Ectodermal cell (in vitro differentiated cells): ENCODE measurements at regions not wholly inside any gene's neighbourhood (a gene's known extent, or its start where the extent isn't known, plus 50 kb on each side); places are given as distances from the start of the nearest gene placed in this dataset.
A peak's percentile ranks its signal among the peaks of the same experiment; 100 is the strongest.

Source experiments
- H3K27ac ChIP-seq: 2 replicates; pipeline ENCODE4 v1.7.0; 2013; ENCODE audit warnings: mild to moderate bottlenecking, low read depth, low read length; ENCODE audit not compliant: insufficient read depth, poor library complexity, severe bottlenecking
- H3K27me3 ChIP-seq: 2 replicates; pipeline ENCODE4 v1.7.0; 2013; ENCODE audit warnings: mild to moderate bottlenecking, low read length; ENCODE audit not compliant: insufficient read depth, control insufficient read depth, poor library complexity, severe bottlenecking
- H3K36me3 ChIP-seq: one replicate; pipeline ENCODE4 v1.7.0; 2013; ENCODE audit warnings: low read length; ENCODE audit not compliant: control insufficient read depth, insufficient read depth
- H3K4me1 ChIP-seq: one replicate; pipeline ENCODE4 v1.7.0; 2013; ENCODE audit warnings: low read length; ENCODE audit not compliant: control insufficient read depth, insufficient read depth
- H3K4me3 ChIP-seq: 2 replicates; pipeline ENCODE4 v1.7.0; 2013; ENCODE audit warnings: low read depth, low read length, control low read depth; ENCODE audit not compliant: insufficient read depth
- H3K9me3 ChIP-seq: 2 replicates; pipeline ENCODE4 v1.7.0; 2013; ENCODE audit warnings: mild to moderate bottlenecking, low read length, moderate library complexity; ENCODE audit not compliant: control insufficient read depth
- WGBS, 2 experiments: methylation state at CpG; one replicate each; pipeline ENCODE4 v1.1.7; 2013; ENCODE audit warnings: missing lambda C conversion rate in 2 of 2; 5-methylcytosine and 5-hydroxymethylcytosine counted together

GRCh38 chr7:17631061-17631460 is 309.2 kb downstream of the SNX13 start:
- Histone ChIP-seq H3K4me1 (no peaks in the 10 kb centered on the region), H3K9me3 (no peaks in the 10 kb centered on the region), H3K36me3 (no peaks in the 10 kb centered on the region), H3K27me3 (no peaks in the 10 kb centered on the region), H3K27ac (no peak overlapping the region), H3K4me3 (no peak overlapping the region)
- 86 to 87% methylated on average over 3 of the region's 3 CpGs for whole genome bisulfite sequencing, 2 experiments

- Histone ChIP-seq H3K36me3 (no peaks in the 10 kb centered on the region), H3K27me3 (no peaks in the 10 kb centered on the region), H3K4me3 (no peak overlapping the region), H3K9me3 (no peaks in the 10 kb centered on the region), H3K27ac (no peak overlapping the region), H3K4me1 (no peaks in the 10 kb centered on the region)
- 100% methylated on average over 2 of the region's 2 CpGs; no CpG with 5 or more reads in 1 of the 2 experiments for WGBS, 2 experiments
Observed at GRCh38 chr7:17632384-17632783, 307.9 kb downstream of the SNX13 start.

GRCh38 chr7:17633067-17633466 is 307.2 kb downstream of the SNX13 start:
- Histone ChIP-seq H3K4me1 (no peaks in the 10 kb centered on the region), H3K27ac (no peak overlapping the region), H3K36me3 (no peaks in the 10 kb centered on the region), H3K27me3 (no peaks in the 10 kb centered on the region), H3K4me3 (no peak overlapping the region), H3K9me3 (no peaks in the 10 kb centered on the region)
- whole genome bisulfite sequencing, 2 experiments: 86 to 93% methylated on average over 1 of the region's 1 CpG

- Histone ChIP-seq H3K27ac (no peak overlapping the region), H3K36me3 (no peaks in the 10 kb centered on the region), H3K4me1 (no peaks in the 10 kb centered on the region), H3K4me3 (no peak overlapping the region), H3K27me3 (no peaks in the 10 kb centered on the region), H3K9me3 (no peaks in the 10 kb centered on the region)
- WGBS, 2 experiments: 91 to 92% methylated on average over 1 of the region's 1 CpG
Observed at GRCh38 chr7:17638727-17639126, 301.6 kb downstream of the SNX13 start.

GRCh38 chr7:17640730-17641377 is 299.4 kb downstream of the SNX13 start:
- no peaks in the 10 kb centered on the region for H3K36me3 ChIP-seq
- H3K27ac ChIP-seq: no peak overlapping the region
- no peaks in the 10 kb centered on the region for H3K9me3 ChIP-seq
- no peaks in the 10 kb centered on the region for H3K27me3 ChIP-seq
- no peak overlapping the region for H3K4me3 ChIP-seq
- H3K4me1 ChIP-seq: no peaks in the 10 kb centered on the region
- WGBS, 2 experiments: 68% methylated on average over 4 of the region's 4 CpGs

- 100% methylated on average over 1 of the region's 1 CpG; no CpG with 5 or more reads in 1 of the 2 experiments for WGBS, 2 experiments
Observed at GRCh38 chr7:17645500-17645899, 294.8 kb downstream of the SNX13 start.

GRCh38 chr7:17646253-17646956 is 293.9 kb downstream of the SNX13 start:
- Histone ChIP-seq H3K9me3 (no peaks in the 10 kb centered on the region), H3K4me3 (no peak overlapping the region), H3K36me3 (no peaks in the 10 kb centered on the region), H3K27me3 (no peaks in the 10 kb centered on the region), H3K4me1 (no peaks in the 10 kb centered on the region), H3K27ac (no peak overlapping the region)
- 91 to 97% methylated on average over 2 to 3 of the region's 3 CpGs for WGBS, 2 experiments

More at GRCh38 chr7:17645500-17645899, 294.8 kb downstream of the SNX13 start:
- Histone ChIP-seq H3K4me3 (no peak overlapping the region), H3K27ac (no peak overlapping the region), H3K27me3 (no peaks in the 10 kb centered on the region), H3K4me1 (no peaks in the 10 kb centered on the region), H3K9me3 (no peaks in the 10 kb centered on the region), H3K36me3 (no peaks in the 10 kb centered on the region)

- Histone ChIP-seq H3K36me3 (no peaks in the 10 kb centered on the region), H3K9me3 (no peaks in the 10 kb centered on the region), H3K27me3 (no peaks in the 10 kb centered on the region), H3K4me3 (no peak overlapping the region), H3K27ac (no peak overlapping the region), H3K4me1 (no peaks in the 10 kb centered on the region)
- 89 to 94% methylated on average over 1 of the region's 2 CpGs for WGBS, 2 experiments
Observed at GRCh38 chr7:17651341-17651740, 289.0 kb downstream of the SNX13 start.

- H3K27me3 ChIP-seq: no peaks in the 10 kb centered on the region
- no peak overlapping the region for H3K4me3 ChIP-seq
- 89% methylated on average over 4 of the region's 4 CpGs for WGBS, 2 experiments
- H3K27ac ChIP-seq: peak overlapping the region; percentile 28
- no peaks in the 10 kb centered on the region for H3K36me3 ChIP-seq
- H3K4me1 ChIP-seq: no peaks in the 10 kb centered on the region
- H3K9me3 ChIP-seq: no peaks in the 10 kb centered on the region
Observed at GRCh38 chr7:17651863-17652385, 288.4 kb downstream of the SNX13 start.

- no peak overlapping the region for H3K4me3 ChIP-seq
- no peaks in the 10 kb centered on the region for H3K36me3 ChIP-seq
- 88 to 94% methylated on average over 2 of the region's 2 CpGs for WGBS, 2 experiments
- H3K27me3 ChIP-seq: no peaks in the 10 kb centered on the region
- H3K9me3 ChIP-seq: no peaks in the 10 kb centered on the region
- H3K27ac ChIP-seq: no peak overlapping the region
- no peaks in the 10 kb centered on the region for H3K4me1 ChIP-seq
Observed at GRCh38 chr7:17654940-17655339, 285.4 kb downstream of the SNX13 start.
